ENCODE measurements at regions not wholly inside any gene's neighbourhood (a gene's known extent, or its start where the extent isn't known, plus 50 kb on each side); places are given as distances from the start of the nearest gene placed in this dataset.
A peak's percentile ranks its signal among the peaks of the same experiment; 100 is the strongest.

DNA sequence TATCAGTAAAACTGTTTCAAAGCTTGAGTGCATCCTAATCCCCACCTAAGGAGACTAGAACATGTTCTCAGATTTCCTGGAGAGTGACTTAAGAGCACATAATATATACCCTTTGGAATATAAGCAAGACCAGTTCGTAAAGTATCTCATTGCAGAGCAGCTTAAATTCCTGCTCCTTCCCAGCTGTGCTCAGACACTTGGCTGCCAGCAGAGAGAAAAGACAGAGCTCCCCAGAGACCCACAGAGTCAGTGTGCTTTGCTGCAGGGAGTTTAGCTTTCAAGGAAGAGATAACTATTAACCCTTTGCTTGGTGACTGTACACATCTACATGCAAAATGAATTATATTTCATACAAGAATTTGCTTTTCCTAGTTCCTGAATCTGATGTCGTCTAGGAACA, 338.1 kb upstream of the ARHGEF26 start:
- Histone ChIP-seq H3K36me3 (ENCODE audit: control insufficient read depth in 4 of 4, insufficient read depth in 4 of 4, low read length in 4 of 4) (no peaks in the 10 kb centered on the region), H3K4me3 (no peak overlapping the region), H3K4me1 (ENCODE audit: control insufficient read depth in 5 of 5, insufficient read depth in 5 of 5, low read length in 5 of 5) (peaks cover 0 to 25% (median 0%) of the 10 kb centered on the region in 5 donors), H3K9ac (ENCODE audit: insufficient read depth in 1 of 2, low read length in 2 of 2) (no peak overlapping the region), H3K27me3 (ENCODE audit: control insufficient read depth in 3 of 3, insufficient read depth in 3 of 3, low read length in 2 of 3) (no peaks in the 10 kb centered on the region), H3K9me3 (ENCODE audit: control insufficient read depth in 4 of 4, insufficient read depth in 3 of 4, low read length in 3 of 4) (no peaks in the 10 kb centered on the region), H3K27ac (ENCODE audit: low read depth in 1 of 2, low read length in 1 of 2) (no peak overlapping the region)
- ATAC-seq (ENCODE audit: insufficient read depth, low FRiP score) (no peak), DNase-seq (peak; percentile 76 to 89 (median 89))
- TF ChIP-seq, protein P1, sequence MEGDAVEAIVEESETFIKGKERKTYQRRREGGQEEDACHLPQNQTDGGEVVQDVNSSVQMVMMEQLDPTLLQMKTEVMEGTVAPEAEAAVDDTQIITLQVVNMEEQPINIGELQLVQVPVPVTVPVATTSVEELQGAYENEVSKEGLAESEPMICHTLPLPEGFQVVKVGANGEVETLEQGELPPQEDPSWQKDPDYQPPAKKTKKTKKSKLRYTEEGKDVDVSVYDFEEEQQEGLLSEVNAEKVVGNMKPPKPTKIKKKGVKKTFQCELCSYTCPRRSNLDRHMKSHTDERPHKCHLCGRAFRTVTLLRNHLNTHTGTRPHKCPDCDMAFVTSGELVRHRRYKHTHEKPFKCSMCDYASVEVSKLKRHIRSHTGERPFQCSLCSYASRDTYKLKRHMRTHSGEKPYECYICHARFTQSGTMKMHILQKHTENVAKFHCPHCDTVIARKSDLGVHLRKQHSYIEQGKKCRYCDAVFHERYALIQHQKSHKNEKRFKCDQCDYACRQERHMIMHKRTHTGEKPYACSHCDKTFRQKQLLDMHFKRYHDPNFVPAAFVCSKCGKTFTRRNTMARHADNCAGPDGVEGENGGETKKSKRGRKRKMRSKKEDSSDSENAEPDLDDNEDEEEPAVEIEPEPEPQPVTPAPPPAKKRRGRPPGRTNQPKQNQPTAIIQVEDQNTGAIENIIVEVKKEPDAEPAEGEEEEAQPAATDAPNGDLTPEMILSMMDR (IDR thresholded peaks at IDR 0.05; ENCODE audit: control extremely low read depth, extremely low read depth), result no peak
- 64 to 75% methylated on average over 2 of the region's 2 CpGs for WGBS, 2 donors

- ATAC-seq (ENCODE audit: insufficient read depth, low FRiP score) (no peak), DNase-seq (peak in 2 of 3 donors; percentile 75 to 81)
Measured at GRCh38 chr3:153783741-153784480, 337.3 kb upstream of the ARHGEF26 start.

DNA sequence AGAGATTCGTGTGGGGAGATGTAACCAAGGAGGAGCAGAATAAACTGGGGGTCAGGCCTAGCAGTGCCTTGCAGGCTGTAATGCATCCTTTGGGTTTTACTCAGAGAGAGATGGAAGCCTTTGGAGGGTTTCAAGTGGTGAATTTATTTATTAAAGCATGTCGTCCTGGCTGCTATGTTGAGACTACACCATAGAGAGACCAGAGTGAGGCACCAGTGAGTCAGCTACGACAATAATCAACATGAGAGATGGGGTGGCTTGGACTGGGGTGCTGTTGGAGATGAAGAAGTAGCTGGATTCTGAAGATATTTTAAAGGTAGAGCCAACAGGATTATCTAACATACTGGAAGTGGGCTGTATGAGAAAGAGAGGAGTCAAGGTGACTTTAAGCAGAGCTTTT, 335.3 kb upstream of the ARHGEF26 start:
- H3K27me3 ChIP-seq (ENCODE audit: control insufficient read depth in 3 of 3, insufficient read depth in 3 of 3, low read length in 2 of 3), result no peaks in the 10 kb centered on the region
- no peaks in the 10 kb centered on the region for H3K36me3 ChIP-seq (ENCODE audit: control insufficient read depth in 4 of 4, insufficient read depth in 4 of 4, low read length in 4 of 4)
- H3K9ac ChIP-seq (ENCODE audit: insufficient read depth in 1 of 2, low read length in 2 of 2), result no peak overlapping the region
- 79 to 83% methylated on average over 3 of the region's 3 CpGs for WGBS, 2 donors
- TF ChIP-seq, protein P1 (IDR thresholded peaks at IDR 0.05; ENCODE audit: control extremely low read depth, extremely low read depth), result no peak
- no peak for DNase-seq
- H3K4me3 ChIP-seq, result no peak overlapping the region
- no peaks in the 10 kb centered on the region for H3K9me3 ChIP-seq (ENCODE audit: control insufficient read depth in 4 of 4, insufficient read depth in 3 of 4, low read length in 3 of 4)
- no peak overlapping the region for H3K27ac ChIP-seq (ENCODE audit: low read depth in 1 of 2, low read length in 1 of 2)
- no peak for ATAC-seq (ENCODE audit: insufficient read depth, low FRiP score)
- peaks cover 0 to 25% (median 0%) of the 10 kb centered on the region in 5 donors for H3K4me1 ChIP-seq (ENCODE audit: control insufficient read depth in 5 of 5, insufficient read depth in 5 of 5, low read length in 5 of 5)

More at GRCh38 chr3:153783741-153784480, 337.3 kb upstream of the ARHGEF26 start:
- Histone ChIP-seq H3K36me3 (ENCODE audit: control insufficient read depth in 4 of 4, insufficient read depth in 4 of 4, low read length in 4 of 4) (no peaks in the 10 kb centered on the region), H3K9me3 (ENCODE audit: control insufficient read depth in 4 of 4, insufficient read depth in 3 of 4, low read length in 3 of 4) (no peaks in the 10 kb centered on the region), H3K27ac (ENCODE audit: low read depth in 1 of 2, low read length in 1 of 2) (no peak overlapping the region), H3K4me3 (no peak overlapping the region), H3K9ac (ENCODE audit: insufficient read depth in 1 of 2, low read length in 2 of 2) (no peak overlapping the region), H3K4me1 (ENCODE audit: control insufficient read depth in 5 of 5, insufficient read depth in 5 of 5, low read length in 5 of 5) (peaks cover 0 to 25% (median 0%) of the 10 kb centered on the region in 5 donors), H3K27me3 (ENCODE audit: control insufficient read depth in 3 of 3, insufficient read depth in 3 of 3, low read length in 2 of 3) (no peaks in the 10 kb centered on the region)
- TF ChIP-seq, protein P1 (IDR thresholded peaks at IDR 0.05; ENCODE audit: control extremely low read depth, extremely low read depth), result no peak
- WGBS, 2 donors, result 55 to 61% methylated on average over 3 of the region's 3 CpGs

Measured in lung (tissue), 11 donors.